ENCODE measurements at regions not wholly inside any gene's neighbourhood (a gene's known extent, or its start where the extent isn't known, plus 50 kb on each side); places are given as distances from the start of the nearest gene placed in this dataset.

DNA sequence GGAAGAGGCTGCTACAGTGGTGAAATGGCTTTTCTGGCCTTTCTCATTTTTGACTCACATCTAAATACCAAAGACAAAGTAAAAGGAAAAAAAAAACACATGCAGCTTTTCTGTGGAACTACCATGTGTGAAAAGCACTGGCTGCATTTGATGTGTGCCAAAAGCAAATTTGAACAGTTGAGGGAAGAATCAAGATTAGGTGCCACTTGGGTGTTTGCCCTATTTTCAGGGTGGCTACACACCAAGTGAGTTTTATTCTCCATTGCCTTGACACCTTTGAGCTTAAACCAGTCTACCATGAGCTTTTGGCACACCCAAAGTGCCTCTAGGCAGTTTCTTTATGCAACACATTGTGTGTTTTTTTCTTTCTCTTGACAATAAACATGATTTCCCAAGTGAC lies 423.9 kb downstream of the FAM133A start:
- no peaks in the 10 kb centered on the region for H3K9me3 ChIP-seq (ENCODE audit: insufficient read depth in 2 of 2, low read depth in 1 of 2, low read length in 1 of 2)
- H3K23ac ChIP-seq (ENCODE audit: insufficient read length) = no peak overlapping the region
- H3K18ac ChIP-seq (ENCODE audit: extremely low read depth, low read length) = no peak overlapping the region
- no peak overlapping the region for H3K14ac ChIP-seq (ENCODE audit: insufficient read length)
- H2BK5ac ChIP-seq (ENCODE audit: low read depth, low read length) = no peak overlapping the region
- no peaks in the 10 kb centered on the region for H3K36me3 ChIP-seq (ENCODE audit: control insufficient read depth in 2 of 4, insufficient read depth in 4 of 4, low read length in 3 of 4)
- H3K4me1 ChIP-seq (replicated peaks in 1 of 4; ENCODE audit: control insufficient read depth in 3 of 4, insufficient read depth in 4 of 4, low read length in 3 of 4) = peaks cover 0 to 2% (median 0%) of the 10 kb centered on the region in 4 experiments; a peak in 1 of 7 replicates
- DNase-seq (ENCODE audit: low read depth in 1 of 2, low spot score in 2 of 2) = no peak
- no peaks in the 10 kb centered on the region for H4K20me1 ChIP-seq (replicated peaks in 1 of 2; ENCODE audit: control insufficient read depth in 1 of 2, insufficient read depth in 2 of 2, low read length in 2 of 2)
- no peak overlapping the region for H3K4ac ChIP-seq (replicated peaks; ENCODE audit: insufficient read length, low read depth, low read length)
- no peak overlapping the region for H2BK12ac ChIP-seq (ENCODE audit: low read depth, low read length)
- H3K27me3 ChIP-seq (replicated peaks in 1 of 4; ENCODE audit: control insufficient read depth in 3 of 4, extremely low read depth in 1 of 4, insufficient read depth in 3 of 4, low read length in 3 of 4) = no peaks in the 10 kb centered on the region
- no peak overlapping the region for H4K91ac ChIP-seq (replicated peaks; ENCODE audit: insufficient read length, low read length)
- no peak overlapping the region for H2AK5ac ChIP-seq (ENCODE audit: low read depth, low read length)
- no peaks in the 10 kb centered on the region for H3K23me2 ChIP-seq (ENCODE audit: low read depth, low read length)
- H3K79me2 ChIP-seq (ENCODE audit: control insufficient read depth in 1 of 2, insufficient read depth in 2 of 2, low read length in 2 of 2) = no peaks in the 10 kb centered on the region
- no peaks in the 10 kb centered on the region for H3K79me1 ChIP-seq (ENCODE audit: low read depth, low read length)
- no peak overlapping the region for H4K5ac ChIP-seq (ENCODE audit: insufficient read length, low read depth, low read length)
- H3K56ac ChIP-seq (replicated peaks; ENCODE audit: insufficient read length, low read depth, low read length) = no peak overlapping the region
- H3K9ac ChIP-seq (replicated peaks in 1 of 4; ENCODE audit: extremely low read depth in 1 of 4, low read depth in 3 of 4, low read length in 3 of 4) = no peak overlapping the region
- no peak overlapping the region for H2BK120ac ChIP-seq (replicated peaks; ENCODE audit: low read depth, low read length)
- CTCF ChIA-PET (ENCODE audit: partially characterized antibody) = interaction anchor here (0.9 kb wide), 1 partner anchor 10 kb away, joined by 3 read pairs; no protein-coding TSS in a partner anchor
- no peak overlapping the region for H3K27ac ChIP-seq (ENCODE audit: low read depth, low read length)
- H3K4me3 ChIP-seq (ENCODE audit: extremely low read depth in 1 of 4, insufficient read depth in 2 of 4, low read depth in 3 of 4, low read length in 4 of 4) = no peak overlapping the region
- POLR2A ChIA-PET (ENCODE audit: partially characterized antibody) = no interaction called here
- no peak overlapping the region for H3K4me2 ChIP-seq (ENCODE audit: insufficient read depth in 1 of 2, low read depth in 2 of 2, low read length in 2 of 2)
- H4K8ac ChIP-seq (ENCODE audit: extremely low read depth, insufficient read depth, low read length) = no peak overlapping the region
- no peak overlapping the region for H2BK15ac ChIP-seq (ENCODE audit: low read length)
- H2BK20ac ChIP-seq (ENCODE audit: low read length) = no peak overlapping the region
- FAIRE-seq = no peak
- no peak overlapping the region for H2AFZ ChIP-seq (ENCODE audit: low read length)
- TF ChIP-seq GTF2F1 (IDR thresholded peaks at IDR 0.05; ENCODE audit: borderline replicate concordance, low read depth, low read length) (no peak), JUN (IDR thresholded peaks at IDR 0.05; ENCODE audit: low read depth, low read length) (no peak), SIN3A (conservative IDR thresholded peaks at IDR 0.05 in 1 of 2, IDR thresholded peaks at IDR 0.05 in 1 of 2; ENCODE audit: low read depth in 1 of 2, low read length in 2 of 2) (no peak), RNF2 (IDR thresholded peaks at IDR 0.05; ENCODE audit: borderline replicate concordance, low read depth, low read length, missing control alignments, poor library complexity, severe bottlenecking) (no peak), FOSL1 (IDR thresholded peaks at IDR 0.05; ENCODE audit: insufficient read depth, low read depth, low read length) (no peak), SP2 (IDR thresholded peaks at IDR 0.05; ENCODE audit: low read length) (no peak), RBBP5 (IDR thresholded peaks at IDR 0.05; ENCODE audit: borderline replicate concordance, low read depth, low read length) (no peak), POLR2A (IDR thresholded peaks at IDR 0.05; ENCODE audit: control extremely low read depth in 1 of 2, low read depth in 2 of 2, low read length in 2 of 2) (no peak), SP1 (IDR thresholded peaks at IDR 0.05; ENCODE audit: low read depth, low read length) (no peak), BRCA1 (IDR thresholded peaks at IDR 0.05; ENCODE audit: low read depth, low read length) (no peak), EP300 (IDR thresholded peaks at IDR 0.05; ENCODE audit: borderline replicate concordance in 1 of 2, low read depth in 2 of 2, low read length in 2 of 2) (no peak), EGR1 (IDR thresholded peaks at IDR 0.05; ENCODE audit: borderline replicate concordance, low read depth, low read length) (no peak), TAF1 (IDR thresholded peaks at IDR 0.05; ENCODE audit: low read depth, low read length) (no peak), PHF8 (conservative IDR thresholded peaks at IDR 0.05; ENCODE audit: low read depth, low read length) (no peak), RXRA (IDR thresholded peaks at IDR 0.05; ENCODE audit: insufficient read depth, low read depth, low read length) (no peak)
- TF ChIP-seq, protein P1, sequence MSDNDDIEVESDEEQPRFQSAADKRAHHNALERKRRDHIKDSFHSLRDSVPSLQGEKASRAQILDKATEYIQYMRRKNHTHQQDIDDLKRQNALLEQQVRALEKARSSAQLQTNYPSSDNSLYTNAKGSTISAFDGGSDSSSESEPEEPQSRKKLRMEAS (IDR thresholded peaks at IDR 0.05) = no peak

Data from H1 (cell line).